H1 (cell line): ENCODE measurements at regions not wholly inside any gene's neighbourhood (a gene's known extent, or its start where the extent isn't known, plus 50 kb on each side); places are given as distances from the start of the nearest gene placed in this dataset.

ENCODE experiments used
- CHD7 ChIP-seq: fragments of 300-600 bp; sonication (generic); IDR thresholded peaks from 2 replicates; pipeline ENCODE4 v1.7.1; 2012; ENCODE audit warnings: low read length, moderate library complexity, mild to moderate bottlenecking, inconsistent platforms; ENCODE audit not compliant: insufficient replicate concordance
- CREB1 ChIP-seq: IDR thresholded peaks from 2 replicates; pipeline ENCODE4 v1.6.1; 2012; ENCODE audit warnings: inconsistent platforms
- GABPA ChIP-seq: IDR thresholded peaks from 2 replicates; pipeline ENCODE4 v1.6.1; 2011; ENCODE audit warnings: mild to moderate bottlenecking, low read length, moderate library complexity, borderline replicate concordance; ENCODE audit not compliant: insufficient read depth
- HDAC2 ChIP-seq, 2 experiments: fragments of 300-600 bp in 1 of 2; sonication (generic) in 1 of 2; IDR thresholded peaks; 2 replicates each; pipeline ENCODE4 v1.6.1; 2011 to 2012; ENCODE audit warnings: low read depth in 2 of 2, low read length in 2 of 2, mild to moderate bottlenecking in 2 of 2, moderate library complexity in 2 of 2, borderline replicate concordance in 1 of 2, inconsistent platforms in 1 of 2
- NRF1 ChIP-seq: IDR thresholded peaks from 2 replicates; pipeline ENCODE4 v1.6.1; 2011; ENCODE audit warnings: mild to moderate bottlenecking, low read depth, low read length, improper control_type of control experiment
- POU5F1 ChIP-seq: IDR thresholded peaks from 2 replicates; pipeline ENCODE4 v1.6.1; 2011; ENCODE audit warnings: low read depth, mild to moderate bottlenecking, low read length, moderate library complexity
- SIN3A ChIP-seq, 2 experiments: IDR thresholded peaks in 1 of 2; conservative IDR thresholded peaks in 1 of 2; 2 replicates each; pipeline ENCODE4 v1.6.1; 2011 to 2012; ENCODE audit warnings: low read length in 2 of 2, improper control_type of control experiment in 1 of 2, low read depth in 1 of 2, mild to moderate bottlenecking in 1 of 2
- SIX5 ChIP-seq: IDR thresholded peaks from 2 replicates; pipeline ENCODE4 v1.6.1; 2011; ENCODE audit warnings: mild to moderate bottlenecking, low read depth, low read length
- TEAD4 ChIP-seq: IDR thresholded peaks from 2 replicates; pipeline ENCODE4 v1.6.1; 2012; ENCODE audit warnings: low read depth, low read length, inconsistent platforms, mixed read lengths

- TF ChIP-seq CHD7: no peak
- no peak for TF ChIP-seq SIX5
- no peak for TF ChIP-seq HDAC2 (IDR thresholded peaks at IDR 0.05; ENCODE audit: borderline replicate concordance in 1 of 2, low read depth in 2 of 2, low read length in 2 of 2)
- no peak for TF ChIP-seq CREB1
- no peak for TF ChIP-seq TEAD4
- no peak for TF ChIP-seq GABPA
- no peak for TF ChIP-seq POU5F1
- no peak for TF ChIP-seq NRF1
- TF ChIP-seq SIN3A (conservative IDR thresholded peaks at IDR 0.05 in 1 of 2, IDR thresholded peaks at IDR 0.05 in 1 of 2; ENCODE audit: low read depth in 1 of 2, low read length in 2 of 2): no peak
Observed at GRCh38 chr2:82257796-82258555, 1953.4 kb upstream of the LRRTM1 start (continued).
